ENCODE measurements at regions not wholly inside any gene's neighbourhood (a gene's known extent, or its start where the extent isn't known, plus 50 kb on each side); places are given as distances from the start of the nearest gene placed in this dataset.

GRCh38 chr7:55698607-55699449, 126.5 kb upstream of the VOPP1 start (continued):
- TF ChIP-seq TFDP2 (CRISPR knock-in tag; IDR thresholded peaks at IDR 0.05) (peak; percentile 14; the same call in 1 of the 2 replicates), NCOA2 (CRISPR knock-in tag; IDR thresholded peaks at IDR 0.05) (peak; percentile 86), ZNF652 (CRISPR knock-in tag; IDR thresholded peaks at IDR 0.05; ENCODE audit: borderline replicate concordance, low read depth) (0 out of 2 replicates have a peak, but pooled peaks have one; percentile 12), ZNF687 (CRISPR knock-in tag; IDR thresholded peaks at IDR 0.05) (peak; percentile 79; the same call in 1 of the 2 replicates), KAT8 (CRISPR knock-in tag; IDR thresholded peaks at IDR 0.05) (peak; percentile 73), ZNF746 (CRISPR knock-in tag; IDR thresholded peaks at IDR 0.05) (peak; percentile 62; the same call in 1 of the 2 replicates), HNF1A (IDR thresholded peaks at IDR 0.05; ENCODE audit: low read depth) (peak; percentile 62), HNF1A (CRISPR knock-in tag; IDR thresholded peaks at IDR 0.05; ENCODE audit: borderline replicate concordance) (peak; percentile 60; the same call in 1 of the 2 replicates), BHLHE40 (IDR thresholded peaks at IDR 0.05; ENCODE audit: low read length) (peak; percentile 70), HDAC2 (CRISPR knock-in tag; IDR thresholded peaks at IDR 0.05) (peak; percentile 89; the same call in 1 of the 2 replicates), ZBTB25 (CRISPR knock-in tag; IDR thresholded peaks at IDR 0.05) (0 out of 2 replicates have a peak, but pooled peaks have one; percentile 16), ZKSCAN8 (CRISPR knock-in tag; IDR thresholded peaks at IDR 0.05; ENCODE audit: borderline replicate concordance) (peak; percentile 74; the same call in 1 of the 2 replicates), CBX1 (IDR thresholded peaks at IDR 0.05; ENCODE audit: low read depth) (peak; percentile 90), DDIT3 (CRISPR knock-in tag; IDR thresholded peaks at IDR 0.05) (peak; percentile 83; the same call in 1 of the 2 replicates), MNT (IDR thresholded peaks at IDR 0.05) (peak; percentile 57), MYC (CRISPR knock-in tag; IDR thresholded peaks at IDR 0.05; ENCODE audit: borderline replicate concordance) (peak; percentile 91)
